H9 (cell line): ENCODE measurements at regions not wholly inside any gene's neighbourhood (a gene's known extent, or its start where the extent isn't known, plus 50 kb on each side); places are given as distances from the start of the nearest gene placed in this dataset.

Source experiments
- DNase-seq: peaks from one replicate; pipeline ENCODE4 v3.0.0-alpha.2; 2017
- H2AFZ ChIP-seq: one replicate; pipeline ENCODE4 v1.6.1; 2013; ENCODE audit warnings: mild to moderate bottlenecking, low read length, control low read depth, moderate library complexity
- H2AK5ac ChIP-seq: 2 replicates; pipeline ENCODE4 v1.6.1; 2013; ENCODE audit warnings: low read length, control low read depth, mixed read lengths; ENCODE audit not compliant: insufficient read length
- H2BK120ac ChIP-seq: one replicate; pipeline ENCODE4 v1.6.1; 2013; ENCODE audit warnings: low read depth, mild to moderate bottlenecking, low read length, control low read depth, inconsistent platforms; ENCODE audit not compliant: poor library complexity, severe bottlenecking
- H2BK12ac ChIP-seq: 2 replicates; pipeline ENCODE4 v1.6.1; 2013; ENCODE audit warnings: low read length, control low read depth, mixed read lengths, low read depth; ENCODE audit not compliant: insufficient read length
- H2BK15ac ChIP-seq: 2 replicates; pipeline ENCODE4 v1.6.1; 2013; ENCODE audit warnings: low read depth, low read length, control low read depth
- H2BK20ac ChIP-seq: one replicate; pipeline ENCODE4 v1.6.1; 2013; ENCODE audit warnings: low read depth, mild to moderate bottlenecking, low read length, control low read depth, inconsistent platforms; ENCODE audit not compliant: poor library complexity, severe bottlenecking
- H2BK5ac ChIP-seq: 2 replicates; pipeline ENCODE4 v1.6.1; 2013; ENCODE audit warnings: low read length, control low read depth, mixed read lengths; ENCODE audit not compliant: insufficient read length
- H3K14ac ChIP-seq: 2 replicates; pipeline ENCODE4 v1.6.1; 2013; ENCODE audit warnings: low read length, control low read depth; ENCODE audit not compliant: insufficient read depth
- H3K18ac ChIP-seq: 2 replicates; pipeline ENCODE4 v1.6.1; 2013; ENCODE audit warnings: low read depth, mild to moderate bottlenecking, mixed read lengths, low read length, control low read depth; ENCODE audit not compliant: insufficient read length
- H3K23ac ChIP-seq: 2 replicates; pipeline ENCODE4 v1.6.1; 2013; ENCODE audit warnings: low read length, control low read depth, mixed read lengths, low read depth; ENCODE audit not compliant: insufficient read length
- H3K23me2 ChIP-seq: 2 replicates; pipeline ENCODE4 v1.6.1; 2013; ENCODE audit warnings: low read depth, mild to moderate bottlenecking, mixed read lengths, low read length, control low read depth; ENCODE audit not compliant: insufficient read length, poor library complexity, severe bottlenecking
- H3K27ac ChIP-seq: 2 replicates; pipeline ENCODE4 v1.5.1; 2013; ENCODE audit warnings: low read length, control low read depth, mixed read lengths, low read depth; ENCODE audit not compliant: insufficient read length
- H3K27me3 ChIP-seq: 2 replicates; pipeline ENCODE4 v1.6.1; 2013; ENCODE audit warnings: low read length, control low read depth, inconsistent platforms; ENCODE audit not compliant: insufficient read depth
- H3K4ac ChIP-seq: 2 replicates; pipeline ENCODE4 v1.6.1; 2013; ENCODE audit warnings: low read depth, mild to moderate bottlenecking, control low read depth, inconsistent platforms, low read length, moderate library complexity
- H3K4me1 ChIP-seq: 2 replicates; pipeline ENCODE4 v1.6.1; 2013; ENCODE audit warnings: low read length, control low read depth, inconsistent platforms; ENCODE audit not compliant: insufficient read depth
- H3K4me2 ChIP-seq: 2 replicates; pipeline ENCODE4 v1.6.1; 2013; ENCODE audit warnings: low read length, control low read depth, mixed read lengths; ENCODE audit not compliant: insufficient read length, insufficient read depth
- H3K56ac ChIP-seq: 2 replicates; pipeline ENCODE4 v1.6.1; 2013; ENCODE audit warnings: low read depth, mild to moderate bottlenecking, mixed read lengths, low read length, control low read depth; ENCODE audit not compliant: insufficient read length
- H3K79me1 ChIP-seq: 2 replicates; pipeline ENCODE4 v1.6.1; 2013; ENCODE audit warnings: low read depth, mild to moderate bottlenecking, moderate library complexity, low read length, control low read depth, inconsistent platforms; ENCODE audit not compliant: insufficient read depth, poor library complexity, severe bottlenecking
- H3K79me2 ChIP-seq: 2 replicates; pipeline ENCODE4 v1.6.1; 2013; ENCODE audit warnings: low read length, control low read depth, inconsistent platforms; ENCODE audit not compliant: insufficient read depth
- H3K9ac ChIP-seq: 2 replicates; pipeline ENCODE4 v1.6.1; 2013; ENCODE audit warnings: low read length, control low read depth, mixed read lengths; ENCODE audit not compliant: insufficient read length; ENCODE audit errors: extremely low read depth
- H3K9me3 ChIP-seq: one replicate; pipeline ENCODE4 v1.6.1; 2013; ENCODE audit warnings: low read depth, low read length, inconsistent platforms; ENCODE audit not compliant: control insufficient read depth
- H3T11ph ChIP-seq: one replicate; pipeline ENCODE4 v1.6.1; 2013; ENCODE audit warnings: mild to moderate bottlenecking, low read length, control low read depth, inconsistent platforms
- H4K20me1 ChIP-seq: one replicate; pipeline ENCODE4 v1.6.1; 2013; ENCODE audit not compliant: control insufficient read depth, insufficient read length, insufficient read depth
- H4K5ac ChIP-seq: 2 replicates; pipeline ENCODE4 v1.6.1; 2013; ENCODE audit warnings: low read depth, mild to moderate bottlenecking, mixed read lengths, low read length, control low read depth; ENCODE audit not compliant: insufficient read length
- H4K8ac ChIP-seq: replicated peaks from 2 replicates; pipeline ENCODE4 v1.6.1; 2013; ENCODE audit warnings: low read length, control low read depth, mixed read lengths, low read depth; ENCODE audit not compliant: insufficient read length
- H4K91ac ChIP-seq: 2 replicates; pipeline ENCODE4 v1.6.1; 2013; ENCODE audit warnings: low read depth, mild to moderate bottlenecking, moderate library complexity, mixed read lengths, low read length, control low read depth; ENCODE audit not compliant: insufficient read length
- H3K27ac Mint-ChIP-seq, 3 experiments: 2 replicates in 2 of 3; 3 replicates in 1 of 3; pipeline ENCODE4 v1.8.0; 2020 to 2021; ENCODE audit warnings: mixed read lengths in 3 of 3, mild to moderate bottlenecking in 1 of 3, moderate library complexity in 1 of 3
- H3K27me3 Mint-ChIP-seq: 2 replicates; pipeline ENCODE4 v1.8.0; 2021; ENCODE audit warnings: low read depth, mild to moderate bottlenecking, moderate library complexity, mixed read lengths
- H3K36me3 Mint-ChIP-seq, 3 experiments: 2 replicates in 2 of 3; 3 replicates in 1 of 3; pipeline ENCODE4 v1.8.0; 2020 to 2021; ENCODE audit warnings: low read depth in 3 of 3, mixed read lengths in 3 of 3; ENCODE audit not compliant: insufficient read depth in 1 of 3
- H3K4me1 Mint-ChIP-seq, 2 experiments: 2 replicates each; pipeline ENCODE4 v1.8.0; 2020; ENCODE audit warnings: mixed read lengths in 2 of 2
- H3K4me3 Mint-ChIP-seq, 2 experiments: 2 replicates in 1 of 2; 3 replicates in 1 of 2; pipeline ENCODE4 v1.8.0; 2020 to 2021; ENCODE audit warnings: mild to moderate bottlenecking in 2 of 2, mixed read lengths in 2 of 2, moderate library complexity in 1 of 2
- H3K9me3 Mint-ChIP-seq, 2 experiments: 2 replicates in 1 of 2; 3 replicates in 1 of 2; pipeline ENCODE4 v1.8.0; 2020; ENCODE audit warnings: mild to moderate bottlenecking in 2 of 2, mixed read lengths in 2 of 2, moderate library complexity in 1 of 2
- WGBS: extraction: QIAGEN DNeasy Blood & Tissue Kit; methylation state at CpG from one replicate; pipeline ENCODE4 v1.1.7; 2013; ENCODE audit warnings: missing lambda C conversion rate, low lambda C conversion rate, mixed read lengths; ENCODE audit not compliant: insufficient read length; ENCODE audit errors: extremely low coverage; 5-methylcytosine and 5-hydroxymethylcytosine counted together
- TF ChIP-seq, protein P1 (sequence below): fragments of 200-600 bp; sonication (generic); conservative IDR thresholded peaks from 3 replicates; pipeline ENCODE4 v1.8.0; 2021; ENCODE audit warnings: antibody characterized with exemption, mild to moderate bottlenecking

DNA sequence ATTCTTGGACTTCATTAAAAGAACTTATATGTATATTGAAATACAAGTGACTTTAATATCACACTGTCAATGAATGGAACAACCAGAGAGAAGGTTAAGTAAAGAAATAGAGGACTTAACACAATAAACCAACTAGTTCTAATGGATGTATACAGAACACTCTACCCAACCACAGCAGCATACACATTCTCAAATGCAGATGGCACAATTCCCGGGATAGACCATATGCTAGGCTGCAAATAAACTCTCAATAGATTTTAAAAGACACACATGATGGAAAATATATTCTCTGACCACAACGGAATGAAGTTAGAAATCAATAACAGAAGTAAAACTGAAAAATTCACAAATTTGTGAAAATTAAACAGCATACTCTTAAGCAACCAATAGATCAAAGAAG lies 214.3 kb upstream of the LINGO1 start:
- Histone ChIP-seq H3K79me1 (no peaks in the 10 kb centered on the region), H4K91ac (no peak overlapping the region), H2BK120ac (no peak overlapping the region), H3K14ac (no peak overlapping the region), H3K79me2 (no peaks in the 10 kb centered on the region), H3K18ac (no peak overlapping the region), H3K27ac (no peak overlapping the region), H3K27me3 (no peaks in the 10 kb centered on the region), H3K56ac (no peak overlapping the region), H4K8ac (no peak overlapping the region), H3K4ac (no peak overlapping the region), H2BK15ac (no peak overlapping the region), H3T11ph (no peak overlapping the region), H3K9me3 (peaks cover 6% of the 10 kb centered on the region), H2BK20ac (no peak overlapping the region), H2AFZ (no peak overlapping the region), H3K23ac (no peak overlapping the region), H3K9ac (no peak overlapping the region), H2BK12ac (no peak overlapping the region), H2AK5ac (no peak overlapping the region), H3K23me2 (no peaks in the 10 kb centered on the region), H2BK5ac (no peak overlapping the region), H3K4me1 (no peaks in the 10 kb centered on the region), H4K5ac (no peak overlapping the region), H4K20me1 (no peaks in the 10 kb centered on the region), H3K4me2 (no peak overlapping the region)
- Mint-ChIP-seq H3K4me3 (no peak overlapping the region), H3K4me1 (no peaks in the 10 kb centered on the region), H3K27me3 (peaks cover 15% of the 10 kb centered on the region), H3K9me3 (peaks cover 33 to 36% of the 10 kb centered on the region in 2 experiments), H3K27ac (no peak overlapping the region), H3K36me3 (peaks cover 12 to 27% (median 18%) of the 10 kb centered on the region in 3 experiments)
- no CpG with 5 or more reads among the region's 2 CpGs for WGBS
- TF ChIP-seq, protein P1, sequence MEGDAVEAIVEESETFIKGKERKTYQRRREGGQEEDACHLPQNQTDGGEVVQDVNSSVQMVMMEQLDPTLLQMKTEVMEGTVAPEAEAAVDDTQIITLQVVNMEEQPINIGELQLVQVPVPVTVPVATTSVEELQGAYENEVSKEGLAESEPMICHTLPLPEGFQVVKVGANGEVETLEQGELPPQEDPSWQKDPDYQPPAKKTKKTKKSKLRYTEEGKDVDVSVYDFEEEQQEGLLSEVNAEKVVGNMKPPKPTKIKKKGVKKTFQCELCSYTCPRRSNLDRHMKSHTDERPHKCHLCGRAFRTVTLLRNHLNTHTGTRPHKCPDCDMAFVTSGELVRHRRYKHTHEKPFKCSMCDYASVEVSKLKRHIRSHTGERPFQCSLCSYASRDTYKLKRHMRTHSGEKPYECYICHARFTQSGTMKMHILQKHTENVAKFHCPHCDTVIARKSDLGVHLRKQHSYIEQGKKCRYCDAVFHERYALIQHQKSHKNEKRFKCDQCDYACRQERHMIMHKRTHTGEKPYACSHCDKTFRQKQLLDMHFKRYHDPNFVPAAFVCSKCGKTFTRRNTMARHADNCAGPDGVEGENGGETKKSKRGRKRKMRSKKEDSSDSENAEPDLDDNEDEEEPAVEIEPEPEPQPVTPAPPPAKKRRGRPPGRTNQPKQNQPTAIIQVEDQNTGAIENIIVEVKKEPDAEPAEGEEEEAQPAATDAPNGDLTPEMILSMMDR: no peak
- DNase-seq: no peak
